ENCODE measurements at regions not wholly inside any gene's neighbourhood (a gene's known extent, or its start where the extent isn't known, plus 50 kb on each side); places are given as distances from the start of the nearest gene placed in this dataset.

- TF ChIP-seq ZNF70 (CRISPR knock-in tag; IDR thresholded peaks at IDR 0.05), result no peak
- no peak for TF ChIP-seq BACH2 (CRISPR knock-in tag; IDR thresholded peaks at IDR 0.05; ENCODE audit: borderline replicate concordance)
- TF ChIP-seq CSDC2 (CRISPR knock-in tag; IDR thresholded peaks at IDR 0.05), result no peak
- peak; percentile 70; the same call in 1 of the 2 replicates for TF ChIP-seq PATZ1 (CRISPR knock-in tag; IDR thresholded peaks at IDR 0.05; ENCODE audit: borderline replicate concordance)
- TF ChIP-seq POU6F1 (CRISPR knock-in tag; IDR thresholded peaks at IDR 0.05; ENCODE audit: borderline replicate concordance, low read depth), result no peak; the same call in 1 of the 2 replicates
- TF ChIP-seq TOX (CRISPR knock-in tag; IDR thresholded peaks at IDR 0.05; ENCODE audit: borderline replicate concordance), result no peak
- no peak for TF ChIP-seq RARB (CRISPR knock-in tag; IDR thresholded peaks at IDR 0.05)
- no peak for TF ChIP-seq TCF4 (CRISPR knock-in tag; IDR thresholded peaks at IDR 0.05; ENCODE audit: borderline replicate concordance)
Observed at GRCh38 chr7:119664601-119665000, 608.4 kb upstream of the KCND2 start.

All from SK-N-SH treated with all-trans-retinoic acid at 6 μM for 48 hours (cell line).